H1 (cell line): ENCODE measurements at regions not wholly inside any gene's neighbourhood (a gene's known extent, or its start where the extent isn't known, plus 50 kb on each side); places are given as distances from the start of the nearest gene placed in this dataset.

Source experiments
- CTBP2 ChIP-seq: IDR thresholded peaks from 2 replicates; pipeline ENCODE4 v1.7.0; 2011; ENCODE audit warnings: borderline replicate concordance, mild to moderate bottlenecking, moderate library complexity, mixed read lengths, low read length; ENCODE audit not compliant: insufficient read depth, insufficient read length
- USF2 ChIP-seq: IDR thresholded peaks from 2 replicates; pipeline ENCODE4 v1.6.1; 2011; ENCODE audit warnings: low read length, improper control_type of control experiment
- ZNF274 ChIP-seq: IDR thresholded peaks from 2 replicates; pipeline ENCODE4 v1.7.0; 2012; ENCODE audit warnings: low read length, borderline replicate concordance; ENCODE audit errors: extremely low read depth

GRCh38 chr10:113423981-113424721, 128.7 kb upstream of the HABP2 start (continued):
- no peak for TF ChIP-seq ZNF274
- TF ChIP-seq CTBP2, result no peak
- TF ChIP-seq USF2, result no peak
